Hepatocyte (in vitro differentiated cells): ENCODE measurements at regions not wholly inside any gene's neighbourhood (a gene's known extent, or its start where the extent isn't known, plus 50 kb on each side); places are given as distances from the start of the nearest gene placed in this dataset.

Experiments
- CTCF ChIP-seq: fragments of 200-600 bp; sonication (generic); IDR thresholded peaks from 2 replicates; pipeline ENCODE4 v1.5.1; 2016; ENCODE audit warnings: antibody characterized with exemption, mild to moderate bottlenecking; ENCODE audit not compliant: poor library complexity
- EZH2 ChIP-seq: fragments of 200-600 bp; sonication (generic); IDR thresholded peaks from 2 replicates; pipeline ENCODE4 v1.6.1; 2016; ENCODE audit warnings: antibody characterized with exemption, mild to moderate bottlenecking, borderline replicate concordance
- EZH2phosphoT487 ChIP-seq: fragments of 200-600 bp; sonication (generic); IDR thresholded peaks from one replicate; pipeline ENCODE4 v1.6.1; 2018; ENCODE audit warnings: antibody characterized with exemption, mild to moderate bottlenecking, low read depth, moderate library complexity; ENCODE audit not compliant: unreplicated experiment, severe bottlenecking

- TF ChIP-seq CTCF (no peak), EZH2phosphoT487 (no peak), EZH2 (no peak)
Observed at GRCh38 chr6:33906439-33906838, 102.6 kb upstream of the MLN start.
